GM23338 (cell line): ENCODE measurements at regions not wholly inside any gene's neighbourhood (a gene's known extent, or its start where the extent isn't known, plus 50 kb on each side); places are given as distances from the start of the nearest gene placed in this dataset.

Experiments
- ATAC-seq: fragments of 200-7000 bp; cut with Tn5 transposase; 3 replicates; pipeline ENCODE4 v1.9.1; 2020
- DNase-seq: peaks from one replicate; pipeline ENCODE4 v3.0.0-alpha.2; 2015; ENCODE audit warnings: low spot score
- H2AFZ ChIP-seq: fragments of 200-600 bp; sonication (generic); 2 replicates; pipeline ENCODE4 v1.8.0; 2016; ENCODE audit warnings: antibody characterized with exemption, mild to moderate bottlenecking, moderate library complexity
- H3F3A ChIP-seq: fragments of 200-600 bp; sonication (generic); replicated peaks from 2 replicates; pipeline ENCODE4 v1.8.0; 2017; ENCODE audit warnings: antibody characterized with exemption, mixed run types, low read depth
- H3K27ac ChIP-seq: fragments of 200-600 bp; sonication (generic); 2 replicates; pipeline ENCODE4 v1.6.1; 2016; ENCODE audit warnings: low read depth
- H3K27me3 ChIP-seq: fragments of 200-600 bp; sonication (generic); 2 replicates; pipeline ENCODE4 v1.8.0; 2016; ENCODE audit warnings: mild to moderate bottlenecking, mixed run types, moderate library complexity; ENCODE audit not compliant: insufficient read depth
- H3K36me3 ChIP-seq: fragments of 200-600 bp; sonication (generic); 2 replicates; pipeline ENCODE4 v1.8.0; 2016; ENCODE audit warnings: mild to moderate bottlenecking; ENCODE audit not compliant: insufficient read depth
- H3K4me1 ChIP-seq: fragments of 200-600 bp; sonication (generic); 2 replicates; pipeline ENCODE4 v1.8.0; 2016; ENCODE audit warnings: mild to moderate bottlenecking, moderate library complexity; ENCODE audit not compliant: insufficient read depth
- H3K4me2 ChIP-seq: fragments of 200-600 bp; sonication (generic); 2 replicates; pipeline ENCODE4 v1.7.1; 2017; ENCODE audit warnings: mixed run types
- H3K4me3 ChIP-seq: fragments of 200-600 bp; sonication (generic); 2 replicates; pipeline ENCODE4 v1.6.1; 2016; ENCODE audit warnings: mixed run types
- H3K79me2 ChIP-seq: fragments of 200-600 bp; sonication (generic); replicated peaks from 2 replicates; pipeline ENCODE4 v1.8.0; 2017; ENCODE audit warnings: mild to moderate bottlenecking; ENCODE audit not compliant: insufficient read depth
- H3K9me2 ChIP-seq: fragments of 200-600 bp; sonication (generic); 2 replicates; pipeline ENCODE4 v1.8.0; 2017; ENCODE audit not compliant: insufficient read depth
- H4K20me1 ChIP-seq: fragments of 200-600 bp; sonication (generic); replicated peaks from 2 replicates; pipeline ENCODE4 v1.8.0; 2017; ENCODE audit warnings: mild to moderate bottlenecking; ENCODE audit not compliant: insufficient read depth
- H3K27ac Mint-ChIP-seq: 2 replicates; pipeline ENCODE4 v1.8.0; 2020; ENCODE audit warnings: inconsistent platforms, mild to moderate bottlenecking, moderate library complexity, mixed read lengths
- H3K27me3 Mint-ChIP-seq: 3 replicates; pipeline ENCODE4 v1.8.0; 2022; ENCODE audit warnings: low read depth, mild to moderate bottlenecking, moderate library complexity, mixed read lengths, inconsistent platforms; ENCODE audit not compliant: insufficient read depth, poor library complexity
- H3K36me3 Mint-ChIP-seq: 3 replicates; pipeline ENCODE4 v1.8.0; 2021; ENCODE audit warnings: low read depth, mild to moderate bottlenecking, inconsistent platforms, moderate library complexity, mixed read lengths
- H3K4me1 Mint-ChIP-seq: 3 replicates; pipeline ENCODE4 v1.8.0; 2020; ENCODE audit warnings: mild to moderate bottlenecking, inconsistent platforms, mixed read lengths
- H3K4me3 Mint-ChIP-seq: 3 replicates; pipeline ENCODE4 v1.8.0; 2021; ENCODE audit warnings: moderate library complexity, mild to moderate bottlenecking, inconsistent platforms, mixed read lengths
- H3K9me3 Mint-ChIP-seq: 3 replicates; pipeline ENCODE4 v1.8.0; 2020; ENCODE audit warnings: moderate library complexity, mild to moderate bottlenecking, inconsistent platforms, mixed read lengths
- CREB1 ChIP-seq: fragments of 250-450 bp; sonication (Bioruptor Pico); IDR thresholded peaks from 2 replicates; pipeline ENCODE4 v1.5.0; 2020; ENCODE audit warnings: low read depth, mild to moderate bottlenecking, moderate library complexity
- EZH2 ChIP-seq: fragments of 200-600 bp; sonication (generic); IDR thresholded peaks from one replicate; pipeline ENCODE4 v1.8.0; 2017; ENCODE audit warnings: antibody characterized with exemption, mild to moderate bottlenecking, low read depth; ENCODE audit not compliant: unreplicated experiment
- EZH2phosphoT487 ChIP-seq: fragments of 200-600 bp; sonication (generic); IDR thresholded peaks from one replicate; pipeline ENCODE4 v1.8.1; 2018; ENCODE audit warnings: antibody characterized with exemption; ENCODE audit not compliant: unreplicated experiment
- JUNB ChIP-seq: IDR thresholded peaks from one replicate; pipeline ENCODE4 v1.6.1; 2016; ENCODE audit warnings: antibody characterized with exemption; ENCODE audit not compliant: unreplicated experiment
- NANOG ChIP-seq: IDR thresholded peaks from 2 replicates; pipeline ENCODE4 v1.6.1; 2016; ENCODE audit warnings: antibody characterized with exemption, borderline replicate concordance
- POLR2AphosphoS5 ChIP-seq: IDR thresholded peaks from 2 replicates; pipeline ENCODE4 v1.6.1; 2016; ENCODE audit warnings: antibody characterized with exemption, low read depth
- STAT1 ChIP-seq: IDR thresholded peaks from one replicate; pipeline ENCODE4 v1.6.1; 2016; ENCODE audit warnings: antibody characterized with exemption; ENCODE audit not compliant: unreplicated experiment
- ZNF114 ChIP-seq: fragments of 250-450 bp; sonication (Bioruptor Pico); IDR thresholded peaks from 2 replicates; pipeline ENCODE4 v1.5.0; 2020; ENCODE audit warnings: mild to moderate bottlenecking, moderate library complexity
- ZNF331 ChIP-seq: fragments of 250-450 bp; sonication (Bioruptor Pico); IDR thresholded peaks from 2 replicates; pipeline ENCODE4 v1.5.0; 2020; ENCODE audit warnings: low read depth, mild to moderate bottlenecking, moderate library complexity
- TF ChIP-seq, protein P1 (sequence below): IDR thresholded peaks from one replicate; pipeline ENCODE4 v1.6.1; 2018; ENCODE audit warnings: antibody characterized with exemption; ENCODE audit not compliant: unreplicated experiment
- TF ChIP-seq, protein P2 (sequence below), 2 experiments: fragments of 200-600 bp in 1 of 2; sonication (generic) in 1 of 2; conservative IDR thresholded peaks; 2 replicates each; pipeline versions ENCODE4 v1.5.1 to v1.6.1; 2016 to 2017; ENCODE audit warnings: antibody characterized with exemption in 2 of 2, low read depth in 2 of 2, mild to moderate bottlenecking in 2 of 2, moderate library complexity in 1 of 2
- TF ChIP-seq, protein P3 (sequence below): IDR thresholded peaks from 2 replicates; pipeline ENCODE4 v1.6.1; 2016; ENCODE audit warnings: antibody characterized with exemption

DNA sequence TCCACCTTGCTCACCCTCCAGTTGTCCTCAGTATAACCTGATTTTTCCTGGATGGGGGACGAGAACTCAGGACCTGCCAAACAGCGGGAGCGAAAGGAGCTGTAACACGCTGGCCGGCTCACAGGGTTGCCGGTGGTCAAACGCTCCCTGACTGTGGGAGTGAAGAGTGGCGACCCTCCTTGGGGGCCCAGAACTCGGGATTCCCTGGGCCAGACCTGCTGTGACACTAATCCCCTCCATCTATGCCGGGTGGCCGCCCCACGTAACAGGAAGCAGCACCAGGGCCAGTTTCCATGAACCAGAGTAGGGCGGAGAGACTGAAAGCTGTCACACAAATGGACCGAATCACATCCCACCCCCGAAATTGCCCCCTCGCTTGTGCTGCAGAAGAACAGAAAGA is 1809.2 kb upstream of the ACO1 start:
- no peaks in the 10 kb centered on the region for H3K36me3 ChIP-seq
- Mint-ChIP-seq H3K4me1 (no peaks in the 10 kb centered on the region), H3K9me3 (no peaks in the 10 kb centered on the region; the same call in 2 of the 3 replicates), H3K27me3 (peaks cover 3% of the 10 kb centered on the region), H3K4me3 (no peak overlapping the region), H3K27ac (no peak overlapping the region), H3K36me3 (no peaks in the 10 kb centered on the region)
- no peaks in the 10 kb centered on the region for H3K27me3 ChIP-seq
- no peak overlapping the region for H2AFZ ChIP-seq
- ATAC-seq (no peak), DNase-seq (no peak)
- H4K20me1 ChIP-seq: no peaks in the 10 kb centered on the region
- H3K9me2 ChIP-seq: no peaks in the 10 kb centered on the region
- H3K4me2 ChIP-seq: no peak overlapping the region
- TF ChIP-seq NANOG (no peak), EZH2 (no peak), STAT1 (no peak)
- TF ChIP-seq, protein P1, sequence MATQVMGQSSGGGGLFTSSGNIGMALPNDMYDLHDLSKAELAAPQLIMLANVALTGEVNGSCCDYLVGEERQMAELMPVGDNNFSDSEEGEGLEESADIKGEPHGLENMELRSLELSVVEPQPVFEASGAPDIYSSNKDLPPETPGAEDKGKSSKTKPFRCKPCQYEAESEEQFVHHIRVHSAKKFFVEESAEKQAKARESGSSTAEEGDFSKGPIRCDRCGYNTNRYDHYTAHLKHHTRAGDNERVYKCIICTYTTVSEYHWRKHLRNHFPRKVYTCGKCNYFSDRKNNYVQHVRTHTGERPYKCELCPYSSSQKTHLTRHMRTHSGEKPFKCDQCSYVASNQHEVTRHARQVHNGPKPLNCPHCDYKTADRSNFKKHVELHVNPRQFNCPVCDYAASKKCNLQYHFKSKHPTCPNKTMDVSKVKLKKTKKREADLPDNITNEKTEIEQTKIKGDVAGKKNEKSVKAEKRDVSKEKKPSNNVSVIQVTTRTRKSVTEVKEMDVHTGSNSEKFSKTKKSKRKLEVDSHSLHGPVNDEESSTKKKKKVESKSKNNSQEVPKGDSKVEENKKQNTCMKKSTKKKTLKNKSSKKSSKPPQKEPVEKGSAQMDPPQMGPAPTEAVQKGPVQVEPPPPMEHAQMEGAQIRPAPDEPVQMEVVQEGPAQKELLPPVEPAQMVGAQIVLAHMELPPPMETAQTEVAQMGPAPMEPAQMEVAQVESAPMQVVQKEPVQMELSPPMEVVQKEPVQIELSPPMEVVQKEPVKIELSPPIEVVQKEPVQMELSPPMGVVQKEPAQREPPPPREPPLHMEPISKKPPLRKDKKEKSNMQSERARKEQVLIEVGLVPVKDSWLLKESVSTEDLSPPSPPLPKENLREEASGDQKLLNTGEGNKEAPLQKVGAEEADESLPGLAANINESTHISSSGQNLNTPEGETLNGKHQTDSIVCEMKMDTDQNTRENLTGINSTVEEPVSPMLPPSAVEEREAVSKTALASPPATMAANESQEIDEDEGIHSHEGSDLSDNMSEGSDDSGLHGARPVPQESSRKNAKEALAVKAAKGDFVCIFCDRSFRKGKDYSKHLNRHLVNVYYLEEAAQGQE: no peak
- H3K4me3 ChIP-seq: no peak overlapping the region
- H3F3A ChIP-seq: no peaks in the 10 kb centered on the region
- no peak overlapping the region for H3K27ac ChIP-seq
- H3K4me1 ChIP-seq: no peaks in the 10 kb centered on the region
- no peaks in the 10 kb centered on the region for H3K79me2 ChIP-seq

DNA sequence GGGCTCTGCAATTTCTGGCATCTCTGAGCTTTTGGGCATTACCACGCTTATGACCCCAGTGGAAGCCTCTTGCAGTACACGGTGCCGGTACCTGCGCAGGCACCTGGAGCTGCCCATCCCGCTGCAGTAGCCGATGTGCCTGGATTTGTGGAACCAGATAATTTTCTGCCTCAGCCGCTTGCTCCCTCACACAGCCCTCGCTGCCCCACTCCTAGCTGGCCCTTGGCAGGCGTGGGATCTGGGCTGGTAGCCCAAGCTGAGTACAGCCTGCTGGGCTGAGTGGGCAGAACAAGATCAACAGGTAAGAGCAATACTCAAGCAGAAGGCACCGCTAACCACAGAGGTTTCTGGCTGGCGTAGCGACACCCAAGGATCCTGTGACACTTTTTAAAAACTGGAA is 1808.8 kb upstream of the ACO1 start:
- H3F3A ChIP-seq: no peaks in the 10 kb centered on the region
- no peaks in the 10 kb centered on the region for H3K27me3 ChIP-seq
- no peaks in the 10 kb centered on the region for H4K20me1 ChIP-seq
- H2AFZ ChIP-seq: no peak overlapping the region
- Mint-ChIP-seq H3K9me3 (no peaks in the 10 kb centered on the region; the same call in 2 of the 3 replicates), H3K27ac (no peak overlapping the region), H3K4me1 (no peaks in the 10 kb centered on the region), H3K4me3 (no peak overlapping the region), H3K27me3 (no peaks in the 10 kb centered on the region), H3K36me3 (no peaks in the 10 kb centered on the region)
- H3K9me2 ChIP-seq: no peaks in the 10 kb centered on the region
- no peak overlapping the region for H3K4me2 ChIP-seq
- no peak overlapping the region for H3K4me3 ChIP-seq
- no peaks in the 10 kb centered on the region for H3K4me1 ChIP-seq
- no peak; the same call in 2 of the 3 replicates for ATAC-seq
- DNase-seq: peak; percentile 5
- no peak overlapping the region for H3K27ac ChIP-seq
- H3K36me3 ChIP-seq: no peaks in the 10 kb centered on the region
- no peaks in the 10 kb centered on the region for H3K79me2 ChIP-seq
- no peak for TF ChIP-seq STAT1
- TF ChIP-seq, protein P2, sequence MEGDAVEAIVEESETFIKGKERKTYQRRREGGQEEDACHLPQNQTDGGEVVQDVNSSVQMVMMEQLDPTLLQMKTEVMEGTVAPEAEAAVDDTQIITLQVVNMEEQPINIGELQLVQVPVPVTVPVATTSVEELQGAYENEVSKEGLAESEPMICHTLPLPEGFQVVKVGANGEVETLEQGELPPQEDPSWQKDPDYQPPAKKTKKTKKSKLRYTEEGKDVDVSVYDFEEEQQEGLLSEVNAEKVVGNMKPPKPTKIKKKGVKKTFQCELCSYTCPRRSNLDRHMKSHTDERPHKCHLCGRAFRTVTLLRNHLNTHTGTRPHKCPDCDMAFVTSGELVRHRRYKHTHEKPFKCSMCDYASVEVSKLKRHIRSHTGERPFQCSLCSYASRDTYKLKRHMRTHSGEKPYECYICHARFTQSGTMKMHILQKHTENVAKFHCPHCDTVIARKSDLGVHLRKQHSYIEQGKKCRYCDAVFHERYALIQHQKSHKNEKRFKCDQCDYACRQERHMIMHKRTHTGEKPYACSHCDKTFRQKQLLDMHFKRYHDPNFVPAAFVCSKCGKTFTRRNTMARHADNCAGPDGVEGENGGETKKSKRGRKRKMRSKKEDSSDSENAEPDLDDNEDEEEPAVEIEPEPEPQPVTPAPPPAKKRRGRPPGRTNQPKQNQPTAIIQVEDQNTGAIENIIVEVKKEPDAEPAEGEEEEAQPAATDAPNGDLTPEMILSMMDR (conservative IDR thresholded peaks at IDR 0.05; ENCODE audit: low read depth in 2 of 2): no peak
- TF ChIP-seq JUNB: no peak
- no peak for TF ChIP-seq NANOG
- TF ChIP-seq POLR2AphosphoS5: no peak
- TF ChIP-seq, protein P1: no peak
- TF ChIP-seq, protein P3, sequence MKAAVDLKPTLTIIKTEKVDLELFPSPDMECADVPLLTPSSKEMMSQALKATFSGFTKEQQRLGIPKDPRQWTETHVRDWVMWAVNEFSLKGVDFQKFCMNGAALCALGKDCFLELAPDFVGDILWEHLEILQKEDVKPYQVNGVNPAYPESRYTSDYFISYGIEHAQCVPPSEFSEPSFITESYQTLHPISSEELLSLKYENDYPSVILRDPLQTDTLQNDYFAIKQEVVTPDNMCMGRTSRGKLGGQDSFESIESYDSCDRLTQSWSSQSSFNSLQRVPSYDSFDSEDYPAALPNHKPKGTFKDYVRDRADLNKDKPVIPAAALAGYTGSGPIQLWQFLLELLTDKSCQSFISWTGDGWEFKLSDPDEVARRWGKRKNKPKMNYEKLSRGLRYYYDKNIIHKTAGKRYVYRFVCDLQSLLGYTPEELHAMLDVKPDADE: no peak
- TF ChIP-seq ZNF114: no peak
- no peak for TF ChIP-seq EZH2
- TF ChIP-seq EZH2phosphoT487: no peak
- TF ChIP-seq ZNF331 (CRISPR knock-in tag): no peak
- no peak for TF ChIP-seq CREB1 (CRISPR knock-in tag)
